KBM-7 (cell line): ENCODE measurements at regions not wholly inside any gene's neighbourhood (a gene's known extent, or its start where the extent isn't known, plus 50 kb on each side); places are given as distances from the start of the nearest gene placed in this dataset.

ENCODE experiments used
- DNase-seq: peaks from one replicate; pipeline ENCODE4 v3.0.0-alpha.2; 2015
- in situ Hi-C: fragments of 300-500 bp; cut with MboI; formaldehyde crosslinking; loops from 2 replicates; pipeline ENCODE4 v1.14.3; 2020; ENCODE audit warnings: low sequenced_read_pairs, low pct_unique_long_range_greater_than_20kb, mixed read lengths

GRCh38 chr2:123971564-123972318 lies 53.3 kb upstream of the CNTNAP5 start:
- DNase-seq = peak; percentile 4
- in situ Hi-C loops = no loop called here
